CD4-positive, alpha-beta T cell treated with Interleukin-4 for 4 hours (primary cell): ENCODE measurements at regions not wholly inside any gene's neighbourhood (a gene's known extent, or its start where the extent isn't known, plus 50 kb on each side); places are given as distances from the start of the nearest gene placed in this dataset.

Experiments
- DNase-seq: peaks from one replicate; pipeline ENCODE4 v3.0.0-alpha.2; 2020

DNA sequence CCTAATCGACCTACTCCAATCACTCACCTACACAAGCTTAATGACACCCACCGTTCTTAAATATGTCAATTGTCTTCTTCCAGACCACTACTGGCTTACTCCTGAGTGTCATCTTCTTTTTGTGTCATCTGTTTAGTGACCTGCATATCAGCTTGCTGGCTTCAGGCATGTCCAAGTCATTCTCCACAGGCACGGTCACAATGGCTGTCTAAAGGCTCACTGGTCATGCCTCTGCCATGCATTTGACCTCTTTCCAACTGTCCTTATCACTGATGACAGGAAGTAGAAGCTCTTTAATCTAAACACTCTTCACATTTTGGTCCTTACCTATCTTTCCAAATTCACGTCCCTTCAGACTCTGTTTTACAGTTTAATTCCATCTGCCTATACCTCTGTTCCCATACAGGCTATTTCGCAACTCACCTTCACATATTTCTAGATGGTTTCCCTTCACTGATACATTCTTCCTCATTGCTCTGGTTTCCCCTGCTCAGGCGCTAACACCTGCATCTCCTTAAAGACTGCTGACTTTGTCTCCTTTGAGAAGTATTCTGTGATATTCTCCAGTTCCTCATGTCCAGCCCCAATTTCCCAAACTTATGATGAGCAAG, 217.5 kb downstream of the TRIB2 start:
- no peak for DNase-seq

DNA sequence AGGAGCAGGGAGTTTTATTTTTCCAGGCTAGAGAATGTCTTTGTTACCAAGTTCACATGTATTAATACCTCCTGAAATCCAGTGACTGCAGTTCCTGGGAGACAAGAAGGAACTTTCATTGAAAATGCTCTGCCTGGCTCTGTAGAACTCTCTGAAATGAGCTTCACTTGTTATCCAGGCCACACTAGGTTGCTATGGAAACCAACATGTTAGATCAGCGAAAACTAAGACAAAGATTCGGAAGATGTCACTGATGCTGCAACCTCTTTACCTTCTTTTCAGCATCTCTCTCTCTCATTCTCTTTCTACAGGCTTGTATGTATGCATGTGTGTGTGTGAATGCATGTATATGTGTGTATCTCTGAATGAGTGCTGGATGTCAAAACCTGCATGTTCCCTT, 218.5 kb downstream of the TRIB2 start:
- DNase-seq: no peak

DNA sequence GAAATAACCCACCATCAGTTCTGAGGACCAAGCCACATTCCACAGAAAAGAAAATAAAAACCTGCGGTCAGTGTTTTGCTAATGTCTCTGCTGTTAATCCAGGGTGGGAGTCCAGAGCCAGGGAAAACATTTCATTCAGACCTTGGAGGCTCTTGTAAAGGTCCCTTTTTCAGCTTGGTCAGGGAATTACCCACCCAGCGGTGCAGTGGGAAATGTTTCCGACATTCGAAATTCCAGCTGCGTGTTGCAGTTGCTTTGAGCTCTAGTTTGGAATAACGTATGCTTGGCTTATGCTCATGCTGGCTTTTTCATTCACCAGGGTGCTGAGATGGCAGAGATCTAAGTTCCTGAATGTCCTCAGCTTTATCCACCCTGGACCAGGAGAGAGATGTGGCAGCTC, 219.1 kb downstream of the TRIB2 start:
- DNase-seq: no peak

DNA sequence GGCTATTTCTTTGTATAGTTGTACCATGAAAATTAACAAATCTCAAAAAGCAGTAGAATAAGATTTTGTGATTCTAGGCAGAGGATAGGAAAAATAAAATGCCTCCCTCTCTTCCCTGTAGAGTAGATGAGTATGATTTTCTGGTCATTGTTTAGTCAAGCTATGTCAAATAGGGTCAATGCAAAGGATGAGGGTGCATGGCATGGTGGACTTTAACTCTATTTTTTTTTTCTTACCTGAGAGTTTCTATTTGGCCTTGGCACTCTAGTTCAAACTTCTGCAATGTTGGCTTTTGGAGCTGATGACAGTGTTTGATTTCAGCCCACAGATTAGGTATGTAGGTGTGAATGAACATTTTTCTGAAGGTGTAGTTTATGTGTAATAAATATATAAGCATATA, 224.5 kb downstream of the TRIB2 start:
- no peak for DNase-seq

DNA sequence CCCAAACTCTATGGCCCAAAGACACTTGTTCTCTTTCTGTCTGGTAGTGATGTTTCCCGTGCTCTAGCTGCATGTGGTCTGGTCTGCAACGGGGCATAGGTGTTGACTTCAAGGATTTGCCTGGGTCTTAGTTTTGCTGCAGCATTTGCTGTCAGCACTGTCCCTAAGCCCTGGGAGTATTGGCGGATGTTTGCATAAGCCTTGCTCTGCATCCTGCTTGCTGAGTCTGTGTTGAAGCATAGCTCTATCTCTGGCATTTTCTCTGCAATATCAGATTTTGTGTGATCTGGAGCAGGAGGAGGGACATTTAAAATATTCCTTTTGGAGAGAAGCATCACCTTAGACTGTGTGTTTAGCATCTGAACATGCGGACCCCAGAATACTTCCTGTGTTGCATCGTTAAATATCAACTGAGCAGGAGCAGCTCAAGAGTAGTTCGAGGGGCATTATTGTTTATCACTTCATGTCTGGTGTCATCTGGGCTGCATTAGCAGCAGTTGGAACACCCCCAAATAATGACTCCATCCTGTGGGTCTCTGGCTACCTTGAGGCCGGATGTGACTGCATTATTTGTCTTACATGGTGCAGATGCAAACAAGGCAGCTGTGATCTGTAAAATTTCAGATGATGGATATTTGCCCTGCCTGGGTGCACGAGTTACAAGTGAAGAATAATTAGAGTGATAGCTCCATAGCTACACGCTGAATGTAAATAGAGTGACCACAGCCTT, 231.7 kb downstream of the TRIB2 start:
- peak; percentile 22 for DNase-seq

DNA sequence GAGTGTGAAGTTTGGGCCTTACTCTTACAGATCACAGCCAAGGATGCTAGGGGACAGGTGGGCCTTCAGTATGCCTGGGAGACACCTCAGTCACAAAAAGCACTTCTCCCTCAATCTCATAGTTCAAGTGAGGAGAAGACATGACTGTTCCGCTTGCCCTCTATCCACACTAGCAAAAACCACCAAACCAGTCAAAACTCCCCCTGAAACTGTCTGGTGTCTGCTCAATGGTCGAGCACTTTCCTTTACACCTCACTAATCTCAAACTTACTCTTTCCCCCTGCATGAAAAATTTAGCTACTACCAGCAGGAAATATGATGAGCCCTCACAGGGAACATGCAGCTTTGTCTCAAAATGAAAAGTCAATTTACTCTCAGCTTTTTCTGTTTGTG, 232.2 kb downstream of the TRIB2 start:
- DNase-seq: peak; percentile 0

DNA sequence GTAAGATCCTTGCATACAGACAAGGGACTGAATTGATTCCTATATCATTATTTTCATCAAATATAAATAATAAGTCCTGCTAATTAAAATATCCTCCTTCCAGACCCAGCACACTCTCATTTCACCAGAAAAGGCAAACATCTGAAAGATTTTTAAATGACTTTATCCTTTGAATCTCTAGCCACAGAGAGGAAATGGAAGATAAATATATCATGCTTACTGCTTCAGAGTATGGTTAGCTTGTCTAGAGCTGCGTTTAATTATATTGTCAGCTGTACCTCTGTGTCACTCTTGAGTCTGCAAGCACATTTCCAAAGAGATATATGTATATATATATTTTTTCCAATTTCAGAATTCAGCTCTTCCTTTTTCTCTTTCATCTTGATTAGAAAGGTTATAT, 232.7 kb downstream of the TRIB2 start:
- DNase-seq: no peak

DNA sequence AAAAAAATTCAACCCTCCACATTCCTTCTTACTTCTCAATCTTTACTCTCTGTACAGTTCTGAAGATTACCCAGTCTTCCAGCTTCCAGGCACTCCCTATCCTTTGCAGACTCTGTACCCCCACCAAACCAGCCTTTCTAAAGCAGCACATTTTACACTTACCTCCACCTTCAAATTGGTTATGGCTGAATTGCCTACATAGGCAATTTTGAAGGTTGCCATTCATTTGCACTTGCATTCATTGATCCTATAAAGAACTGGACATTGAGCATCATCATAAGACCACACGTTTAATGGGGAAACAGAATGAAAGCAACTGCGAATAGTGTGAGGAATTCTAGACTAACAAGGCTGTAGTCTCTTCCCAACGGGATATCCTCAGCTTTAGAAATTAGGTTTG, 233.4 kb downstream of the TRIB2 start:
- DNase-seq: no peak

DNA sequence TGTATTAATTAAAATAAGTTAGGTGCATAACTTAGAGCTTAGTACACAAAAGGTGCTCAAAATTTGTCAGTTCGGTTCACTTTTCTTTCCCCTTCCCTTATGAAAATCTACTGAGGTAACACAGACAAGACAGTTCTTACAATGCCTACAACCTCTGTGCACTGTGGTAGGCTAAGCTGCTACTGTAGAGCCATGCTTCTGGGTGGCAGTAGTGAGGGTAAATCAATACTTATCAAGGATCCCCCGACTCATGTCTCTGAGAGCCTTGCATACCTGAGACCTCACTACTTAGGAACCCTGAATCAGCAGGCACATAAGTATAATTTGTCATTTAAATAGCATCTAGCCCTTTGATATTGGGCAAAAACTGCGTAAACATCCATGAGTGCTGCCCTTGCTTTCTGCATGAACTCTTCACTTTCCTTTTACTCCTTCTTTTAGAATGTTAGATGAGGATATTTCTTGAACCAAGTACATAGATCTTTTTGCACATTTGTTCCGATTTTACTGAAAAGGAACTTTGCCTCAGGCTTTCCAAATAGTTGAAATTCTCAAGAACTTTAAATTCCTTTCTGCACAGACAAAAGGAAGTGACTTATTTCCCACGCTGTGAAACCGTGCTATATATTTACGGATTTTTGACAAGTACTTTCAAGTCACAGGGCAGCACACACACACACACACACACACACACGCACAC, 234.4 kb downstream of the TRIB2 start:
- no peak for DNase-seq

DNA sequence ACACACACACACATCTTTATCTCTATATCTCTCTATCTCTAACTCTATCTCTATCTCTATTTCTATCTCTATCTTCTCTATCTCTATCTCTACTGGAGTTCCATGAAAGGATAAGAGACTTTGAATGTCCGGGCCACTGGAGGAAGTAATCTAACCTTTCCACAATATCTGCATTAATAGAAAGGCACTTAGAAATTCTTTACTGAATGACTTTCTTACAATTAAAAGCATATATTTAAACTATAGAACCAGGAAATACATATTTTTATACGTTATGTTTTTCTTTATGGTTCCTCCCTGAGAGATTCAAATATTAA, 234.9 kb downstream of the TRIB2 start:
- no peak for DNase-seq

DNA sequence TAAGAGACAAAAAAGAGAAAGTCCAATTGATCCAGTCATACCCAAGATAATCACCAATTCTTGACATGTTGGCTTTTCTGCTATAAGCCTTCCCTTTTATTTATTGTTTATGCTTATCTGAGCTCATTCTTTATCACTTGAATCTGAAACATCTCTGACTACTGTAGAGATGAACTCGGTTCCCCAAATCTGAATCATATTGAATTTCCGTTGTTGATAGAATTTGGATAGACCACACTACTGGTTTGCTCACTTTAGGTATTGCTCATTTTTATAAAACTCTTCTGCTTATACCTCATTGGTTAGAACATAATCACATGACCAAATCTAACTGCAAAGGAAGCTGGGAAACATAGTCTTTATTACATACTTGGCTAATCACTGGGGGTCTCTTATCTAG, 236.9 kb downstream of the TRIB2 start:
- no peak for DNase-seq

DNA sequence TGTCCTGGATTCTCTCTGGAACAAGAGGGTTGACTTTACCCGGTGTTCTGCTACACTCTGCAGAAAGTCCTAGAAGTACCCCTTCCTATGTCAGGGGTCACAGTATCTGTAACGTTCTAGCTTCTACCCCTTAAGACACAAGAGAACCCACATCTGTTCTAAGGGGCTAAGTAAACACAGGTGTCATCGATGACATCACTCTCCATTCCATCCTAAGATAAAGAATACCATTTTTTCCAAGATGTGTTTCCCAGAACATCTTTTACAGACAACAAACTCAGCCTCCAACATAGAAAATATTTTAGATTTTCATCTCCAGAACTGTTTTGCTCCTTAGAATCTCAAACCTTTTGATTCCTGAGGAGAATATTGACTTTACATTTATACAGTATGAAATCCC, 239.1 kb downstream of the TRIB2 start:
- DNase-seq: no peak

DNA sequence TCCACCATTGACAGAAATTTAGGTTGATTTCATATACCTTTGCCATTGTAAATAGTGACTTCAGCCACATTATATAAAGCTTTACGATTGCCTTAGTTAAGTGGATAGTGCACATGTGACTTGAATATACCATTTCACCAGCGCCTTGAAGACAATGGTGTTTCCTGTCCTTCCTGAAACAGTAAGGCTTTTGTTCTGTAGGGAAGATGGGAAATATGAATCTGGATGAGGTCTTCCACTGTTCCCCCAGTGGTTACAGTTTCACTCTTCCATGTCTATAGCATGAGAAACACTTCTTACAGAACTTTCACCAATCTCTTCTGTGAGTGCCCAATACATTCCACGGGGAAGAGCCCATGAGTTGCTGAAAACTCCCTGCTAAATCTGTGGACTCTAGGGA, 240.5 kb downstream of the TRIB2 start:
- DNase-seq: no peak

DNA sequence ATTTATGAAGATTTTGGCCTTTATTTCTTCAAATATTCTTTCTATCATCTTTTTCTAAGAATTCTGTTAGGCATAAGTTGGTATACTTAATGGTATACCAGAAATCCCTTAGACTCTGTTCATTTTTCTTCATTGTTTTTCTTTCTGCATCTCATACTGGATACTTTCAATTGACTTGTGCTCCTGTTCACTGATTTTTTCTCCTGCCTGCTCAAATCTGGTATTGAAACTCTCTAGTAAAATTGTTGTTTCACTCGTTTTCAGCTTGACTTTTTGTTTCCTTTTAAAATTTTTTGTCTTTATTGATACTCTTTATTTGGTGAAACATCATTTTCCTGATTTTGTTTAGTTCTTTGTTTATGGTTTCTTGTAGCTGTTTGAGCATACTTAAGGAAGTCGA, 243.2 kb downstream of the TRIB2 start:
- DNase-seq: no peak

DNA sequence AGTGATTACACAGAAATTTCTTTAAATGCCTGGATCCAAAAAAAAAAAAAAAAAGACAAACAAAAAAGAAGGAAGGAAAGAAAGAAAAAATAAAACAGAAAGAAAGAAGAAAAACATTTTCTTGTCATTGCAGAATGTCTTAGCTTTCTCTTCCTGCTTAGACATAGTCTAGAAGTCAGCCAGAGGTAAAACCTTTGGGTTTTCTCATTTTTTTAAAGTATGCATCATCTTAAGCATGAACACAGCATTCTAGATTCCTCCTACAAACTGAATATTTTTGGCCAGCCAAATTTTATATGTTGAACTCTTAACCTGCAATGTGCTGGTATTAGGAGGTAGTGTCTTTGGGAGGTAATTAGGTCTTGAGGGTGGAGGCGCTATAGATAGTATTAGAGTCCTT, 243.9 kb downstream of the TRIB2 start:
- DNase-seq: no peak

DNA sequence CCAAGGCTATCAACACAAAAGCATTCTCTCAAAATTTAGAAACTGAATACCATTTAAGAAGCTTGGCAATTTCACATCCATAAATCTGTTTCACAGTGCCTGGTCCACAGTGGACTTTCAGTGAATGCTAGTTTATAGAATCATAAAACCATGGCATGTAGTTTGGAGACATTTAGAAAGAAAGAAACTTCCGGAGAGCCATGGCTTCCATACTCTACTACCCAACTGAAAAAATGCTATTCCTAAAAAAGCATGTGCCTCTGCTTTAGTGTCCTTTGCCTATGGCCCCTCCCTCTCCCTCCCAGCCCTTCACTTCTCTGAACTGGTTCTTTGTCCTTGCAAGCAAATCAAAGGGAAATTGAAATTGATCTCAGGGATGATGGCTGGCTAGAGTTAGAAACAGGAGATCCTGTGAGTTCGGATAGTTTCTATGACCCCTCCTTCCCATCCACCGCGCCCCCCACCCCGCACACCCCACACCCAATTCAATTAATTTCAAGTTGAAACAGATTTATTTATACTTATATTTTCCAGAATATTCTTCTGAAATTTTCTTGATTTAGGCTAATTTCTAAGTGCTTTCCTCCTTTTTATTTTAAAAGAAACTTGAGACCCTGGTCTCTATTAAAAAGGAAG, 248.3 kb downstream of the TRIB2 start:
- DNase-seq: no peak

DNA sequence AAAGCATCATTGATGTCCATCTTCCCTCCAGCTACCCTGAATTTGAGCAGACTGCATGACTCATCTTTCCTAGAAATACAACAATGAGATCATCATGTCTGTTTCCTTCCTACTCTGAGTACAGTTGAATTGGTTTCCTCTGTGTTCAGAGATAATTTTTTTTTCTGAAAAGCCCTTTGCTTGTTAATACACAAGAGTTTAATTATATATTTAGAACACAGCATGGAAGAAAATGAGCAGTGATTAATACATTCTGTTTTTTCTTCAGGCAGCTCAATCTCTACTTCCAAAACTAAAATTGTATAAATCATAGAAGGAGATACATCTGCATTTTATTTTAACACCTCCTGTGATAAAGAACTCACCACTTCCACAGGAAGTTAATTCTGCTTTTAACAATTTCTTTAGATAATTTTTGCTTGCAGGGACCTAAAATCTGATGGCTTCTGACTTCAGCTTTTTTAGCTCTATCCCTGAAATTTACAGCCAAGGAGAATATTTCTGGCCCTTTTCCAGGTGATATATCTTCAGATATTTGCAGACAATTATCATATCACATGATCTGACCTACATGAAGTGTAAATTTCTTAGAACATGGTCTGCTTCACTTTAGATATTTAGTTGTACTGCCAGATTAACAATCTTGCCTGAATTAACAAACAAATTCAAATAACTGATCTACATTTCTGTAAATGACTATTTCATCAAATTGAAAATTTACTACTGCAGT, 249.0 kb downstream of the TRIB2 start:
- peak; percentile 64 for DNase-seq

DNA sequence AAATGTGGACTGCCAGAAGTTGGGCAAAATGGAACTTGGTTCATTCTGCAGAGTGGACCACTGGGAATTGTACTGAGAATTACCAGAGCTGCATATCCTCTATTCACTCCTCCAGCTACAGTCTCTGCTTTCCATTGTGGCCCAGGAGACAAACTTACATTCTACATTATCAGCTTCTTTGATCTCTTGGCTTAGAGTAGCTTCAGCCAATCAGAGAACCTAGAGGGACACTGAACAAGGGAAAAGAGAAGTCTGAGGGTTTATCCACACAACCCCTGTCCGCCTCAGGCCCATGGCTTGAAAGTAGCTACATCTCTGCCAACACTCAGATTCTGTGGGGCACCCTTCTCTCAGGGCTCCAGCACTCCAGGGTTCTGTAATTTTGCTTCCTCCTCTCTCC, 251.1 kb downstream of the TRIB2 start:
- no peak for DNase-seq

DNA sequence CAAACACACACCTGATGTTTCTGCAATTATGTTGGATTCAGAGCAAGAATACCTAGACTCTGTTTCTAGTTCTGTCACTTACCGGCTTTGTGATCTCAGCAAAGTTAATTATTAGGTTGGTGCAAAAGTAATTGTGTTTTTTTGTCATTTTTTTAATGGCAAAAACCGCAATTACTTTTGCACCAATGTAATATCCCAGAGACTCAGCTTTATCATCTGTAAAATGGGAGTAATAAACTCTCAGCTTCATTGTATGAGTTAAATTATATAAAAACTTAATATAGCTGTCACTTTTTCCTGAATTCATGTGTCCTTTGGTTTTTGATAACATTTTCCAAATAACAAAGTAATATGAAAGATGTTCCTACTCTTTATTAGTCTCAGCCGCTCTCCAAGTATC, 251.7 kb downstream of the TRIB2 start:
- DNase-seq: no peak

DNA sequence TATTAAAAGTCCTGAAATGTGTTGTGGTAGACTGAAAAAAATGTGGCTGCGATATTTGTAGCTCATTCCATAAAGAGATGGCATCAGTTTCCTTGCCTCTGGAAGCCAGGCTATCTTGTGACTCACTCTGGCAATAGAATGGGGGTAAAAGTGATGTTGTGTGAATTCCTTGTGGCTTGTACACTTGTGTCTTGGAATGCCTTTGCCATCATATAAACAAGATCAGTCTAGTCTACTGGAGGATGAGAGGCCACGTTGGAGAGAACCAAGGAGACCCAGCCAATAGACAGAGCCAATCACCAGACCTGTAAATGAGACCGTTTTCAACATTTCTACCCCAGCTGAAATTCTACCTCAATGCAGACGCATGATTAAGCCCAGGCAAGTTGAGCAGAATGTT, 254.1 kb downstream of the TRIB2 start:
- DNase-seq: no peak

DNA sequence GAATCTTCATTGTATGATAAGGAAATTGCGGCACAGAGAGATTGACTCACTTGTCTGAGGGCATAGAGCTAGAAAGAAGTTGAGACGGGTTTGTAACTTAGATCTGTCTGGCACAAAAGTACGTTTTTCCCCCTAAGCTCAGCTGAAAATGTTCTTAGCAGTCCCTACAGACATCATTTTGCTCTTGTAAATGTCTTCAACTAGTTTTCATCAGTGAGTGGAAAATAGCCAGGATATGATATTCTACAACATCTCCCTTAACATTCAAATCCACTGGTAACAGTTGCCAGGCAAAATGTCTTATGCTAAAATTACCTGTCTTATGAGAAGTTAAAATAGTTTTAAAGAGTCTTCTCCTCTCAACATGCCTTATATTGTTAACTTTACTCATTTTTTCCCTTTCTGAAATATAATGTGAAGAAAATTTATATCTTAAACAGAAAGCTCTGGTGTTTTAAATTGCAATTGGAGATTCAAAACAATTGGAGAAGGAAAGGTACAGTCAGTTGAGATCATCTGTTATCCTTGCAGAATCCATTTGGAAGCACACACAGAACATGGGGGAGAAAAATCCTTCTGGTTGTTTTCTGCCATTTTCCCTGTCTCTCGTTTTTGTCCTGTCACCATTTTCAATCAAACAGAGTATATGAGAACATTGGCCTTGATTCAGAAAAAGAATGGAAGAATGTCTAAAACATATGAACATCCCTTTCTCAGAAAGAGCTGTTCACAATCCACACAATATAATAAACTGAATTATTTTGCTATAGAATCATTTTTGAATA, 255.0 kb downstream of the TRIB2 start:
- DNase-seq: no peak

DNA sequence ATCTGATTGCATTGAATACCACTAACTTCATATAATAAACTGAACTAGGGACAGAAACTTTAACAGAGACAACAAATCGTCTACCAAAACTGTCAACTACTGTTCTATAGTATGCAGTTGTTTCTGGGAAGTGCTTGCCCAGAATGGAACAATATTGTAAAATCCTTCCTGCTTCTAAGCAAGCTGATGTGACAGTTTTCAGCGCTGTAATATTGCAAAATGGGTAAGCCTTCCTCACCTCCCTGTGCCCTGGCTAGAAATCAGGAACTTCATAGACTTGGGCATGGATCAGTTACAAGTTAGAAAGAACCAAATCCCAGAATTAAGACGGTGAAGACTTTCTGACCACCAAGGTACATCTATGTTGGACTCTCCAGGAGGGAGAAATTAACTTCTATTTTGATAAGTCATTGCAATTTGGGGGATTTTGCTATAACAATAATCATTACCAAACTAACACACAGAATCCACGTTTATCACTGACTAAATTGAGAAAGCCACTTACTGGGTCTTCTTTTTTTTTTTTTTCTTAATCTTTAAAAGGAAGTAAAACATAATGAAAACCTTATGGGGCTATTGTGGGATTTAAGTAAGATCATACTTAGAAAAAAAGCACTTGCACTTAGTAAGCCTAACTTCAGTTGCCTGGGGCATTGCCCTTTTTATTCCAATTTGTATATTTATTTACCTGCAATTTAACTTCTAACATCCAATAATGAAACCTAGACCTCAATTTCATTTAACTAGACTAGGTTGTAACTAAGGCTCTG, 261.5 kb downstream of the TRIB2 start:
- no peak for DNase-seq
